GM18858 (cell line): ENCODE measurements at regions not wholly inside any gene's neighbourhood (a gene's known extent, or its start where the extent isn't known, plus 50 kb on each side); places are given as distances from the start of the nearest gene placed in this dataset.
A peak's percentile ranks its signal among the peaks of the same experiment; 100 is the strongest.

Experiments used
- ATAC-seq: cut with Tn5 transposase; IDR thresholded peaks from one replicate; pipeline ENCODE4 v1.9.1; 2021; ENCODE audit not compliant: unreplicated experiment

- ATAC-seq: no peak
Observed at GRCh38 chr18:77566604-77567003, 317.0 kb downstream of the GALR1 start.

GRCh38 chr18:77567205-77567604 lies 317.6 kb downstream of the GALR1 start:
- ATAC-seq: no peak

GRCh38 chr18:77571743-77572142 lies 322.1 kb downstream of the GALR1 start:
- no peak for ATAC-seq

- ATAC-seq: no peak
Observed at GRCh38 chr18:77572537-77572936, 322.9 kb downstream of the GALR1 start.

- no peak for ATAC-seq
Observed at GRCh38 chr18:77573571-77573970, 323.9 kb downstream of the GALR1 start.

GRCh38 chr18:77590943-77591515 lies 341.4 kb downstream of the GALR1 start:
- ATAC-seq: no peak

- no peak for ATAC-seq
Observed at GRCh38 chr18:77597726-77598125, 348.1 kb downstream of the GALR1 start.

- ATAC-seq: no peak
Observed at GRCh38 chr18:77600674-77601073, 351.0 kb downstream of the GALR1 start.

- no peak for ATAC-seq
Observed at GRCh38 chr18:77601567-77601966, 351.9 kb downstream of the GALR1 start.

- no peak for ATAC-seq
Observed at GRCh38 chr18:77607087-77607486, 357.4 kb downstream of the GALR1 start.

GRCh38 chr18:77608807-77609206 lies 359.2 kb downstream of the GALR1 start:
- ATAC-seq: no peak

- no peak for ATAC-seq
Observed at GRCh38 chr18:77617694-77618093, 368.0 kb downstream of the GALR1 start.

- ATAC-seq: no peak
Observed at GRCh38 chr18:77619525-77619924, 369.9 kb downstream of the GALR1 start.

- ATAC-seq: no peak
Observed at GRCh38 chr18:77622009-77622692, 372.5 kb downstream of the GALR1 start.

- ATAC-seq: peak; percentile 91
Observed at GRCh38 chr18:77632758-77633157, 383.1 kb downstream of the GALR1 start.

- ATAC-seq: no peak
Observed at GRCh38 chr18:77634494-77634893, 384.8 kb downstream of the GALR1 start.

GRCh38 chr18:77635451-77635850 lies 385.8 kb downstream of the GALR1 start:
- ATAC-seq: no peak

- ATAC-seq: no peak
Observed at GRCh38 chr18:77635858-77636257, 386.2 kb downstream of the GALR1 start.

GRCh38 chr18:77645170-77645872 lies 395.7 kb downstream of the GALR1 start:
- ATAC-seq: no peak

GRCh38 chr18:77647472-77647871 lies 397.8 kb downstream of the GALR1 start:
- ATAC-seq: no peak

- no peak for ATAC-seq
Observed at GRCh38 chr18:77648411-77648810, 398.8 kb downstream of the GALR1 start.

- ATAC-seq: peak; percentile 87
Observed at GRCh38 chr18:77650799-77651385, 401.2 kb downstream of the GALR1 start.
